Panc1 (cell line): ENCODE measurements at regions not wholly inside any gene's neighbourhood (a gene's known extent, or its start where the extent isn't known, plus 50 kb on each side); places are given as distances from the start of the nearest gene placed in this dataset.

Experiments used
- CTCF ChIP-seq: fragments of 450-650 bp; IDR thresholded peaks from 2 replicates; pipeline ENCODE4 v1.5.1; 2017; ENCODE audit warnings: mild to moderate bottlenecking
- REST ChIP-seq, 2 experiments: IDR thresholded peaks; 2 replicates each; pipeline ENCODE4 v1.6.1; 2011 to 2012; ENCODE audit warnings: low read depth in 2 of 2, control low read depth in 1 of 2, low read length in 1 of 2, mild to moderate bottlenecking in 1 of 2, moderate library complexity in 1 of 2; ENCODE audit not compliant: insufficient read depth in 1 of 2
- SIN3A ChIP-seq: IDR thresholded peaks from 2 replicates; pipeline ENCODE4 v1.6.1; 2012; ENCODE audit warnings: low read depth, mild to moderate bottlenecking, low read length, moderate library complexity, borderline replicate concordance; ENCODE audit not compliant: insufficient read depth
- TCF7L2 ChIP-seq: IDR thresholded peaks from 2 replicates; pipeline ENCODE4 v1.6.1; 2011; ENCODE audit warnings: mild to moderate bottlenecking, low read depth, low read length, inconsistent platforms

DNA sequence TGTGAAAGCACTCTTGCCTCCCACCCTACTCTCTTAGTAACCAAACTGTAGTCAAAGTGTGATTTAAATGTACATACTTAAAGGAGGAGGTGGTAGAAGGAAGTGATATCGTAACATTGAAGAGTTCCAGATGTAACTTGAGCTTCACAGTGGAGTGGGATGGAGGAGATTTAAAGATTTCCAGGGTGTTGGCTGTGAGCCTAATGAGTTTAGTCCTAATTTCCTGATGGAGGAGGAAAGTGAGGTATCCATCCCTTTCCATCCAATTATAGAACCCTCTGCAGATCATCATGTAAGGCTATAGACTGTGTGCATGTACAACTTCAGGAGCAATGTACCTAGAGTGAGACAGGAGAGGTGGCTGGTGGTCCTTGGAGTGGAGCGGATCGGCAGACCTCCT is 1163.9 kb upstream of the SEMA6A start:
- no peak for TF ChIP-seq CTCF
- TF ChIP-seq REST (IDR thresholded peaks at IDR 0.05; ENCODE audit: insufficient read depth in 1 of 2, low read depth in 2 of 2, low read length in 1 of 2): no peak
- no peak for TF ChIP-seq SIN3A
- TF ChIP-seq TCF7L2: no peak
